GM18505 (cell line): ENCODE measurements at regions not wholly inside any gene's neighbourhood (a gene's known extent, or its start where the extent isn't known, plus 50 kb on each side); places are given as distances from the start of the nearest gene placed in this dataset.
"Not testable (repeated sequence)": the region's sequence is repeated elsewhere in the genome, so short reads cannot be mapped to it uniquely, and the experiment has no call there.

Experiments
- ATAC-seq: cut with Tn5 transposase; IDR thresholded peaks from one replicate; pipeline ENCODE4 v1.9.1; 2021; ENCODE audit not compliant: unreplicated experiment
- POLR2A ChIP-seq: IDR thresholded peaks from 4 replicates; pipeline ENCODE4 v1.6.1; 2011; ENCODE audit warnings: borderline replicate concordance; ENCODE audit not compliant: insufficient read depth, insufficient read length; ENCODE audit errors: extremely low read depth

GRCh38 chr6:167664678-167665660 lies 161.7 kb upstream of the AFDN start:
- ATAC-seq = no peak
- no peak for TF ChIP-seq POLR2A

GRCh38 chr6:167665698-167666330 lies 160.9 kb upstream of the AFDN start:
- no peak for ATAC-seq
- TF ChIP-seq POLR2A = no peak

GRCh38 chr6:167666571-167667203 lies 160.0 kb upstream of the AFDN start:
- TF ChIP-seq POLR2A = no peak
- no peak for ATAC-seq

GRCh38 chr6:167667204-167668018 lies 159.3 kb upstream of the AFDN start:
- no peak for ATAC-seq
- TF ChIP-seq POLR2A = no peak

- ATAC-seq = no peak
- TF ChIP-seq POLR2A = no peak
Measured at GRCh38 chr6:167668019-167668753, 158.5 kb upstream of the AFDN start.

GRCh38 chr6:167668754-167669552 lies 157.8 kb upstream of the AFDN start:
- no peak for TF ChIP-seq POLR2A
- ATAC-seq = no peak

- TF ChIP-seq POLR2A = no peak
- no peak for ATAC-seq
Measured at GRCh38 chr6:167669553-167669849, 157.2 kb upstream of the AFDN start.

GRCh38 chr6:167669870-167670802 lies 156.6 kb upstream of the AFDN start:
- no peak for TF ChIP-seq POLR2A
- ATAC-seq = no peak

- TF ChIP-seq POLR2A = no peak
- no peak for ATAC-seq
Measured at GRCh38 chr6:167670938-167671338, 155.8 kb upstream of the AFDN start.

GRCh38 chr6:167671379-167671976 lies 155.2 kb upstream of the AFDN start:
- not testable (repeated sequence) for ATAC-seq
